ENCODE measurements at regions not wholly inside any gene's neighbourhood (a gene's known extent, or its start where the extent isn't known, plus 50 kb on each side); places are given as distances from the start of the nearest gene placed in this dataset.

- Histone ChIP-seq H3K9me2 (replicated peaks; ENCODE audit: control insufficient read depth, low read length) (no peaks in the 10 kb centered on the region), H3K4me1 (ENCODE audit: control insufficient read depth, low read length) (no peaks in the 10 kb centered on the region), H4K20me1 (ENCODE audit: control insufficient read depth, insufficient read depth, low read depth, low read length) (no peaks in the 10 kb centered on the region), H3K27ac (ENCODE audit: low read depth, low read length) (no peak overlapping the region), H3F3A (ENCODE audit: control insufficient read depth, insufficient read depth) (no peaks in the 10 kb centered on the region), H3K9me3 (ENCODE audit: control insufficient read depth, insufficient read depth, low read length) (no peaks in the 10 kb centered on the region), H3K79me2 (ENCODE audit: control insufficient read depth, low read length) (no peaks in the 10 kb centered on the region), H3K36me3 (ENCODE audit: control insufficient read depth, low read length) (no peaks in the 10 kb centered on the region), H3K27me3 (ENCODE audit: control insufficient read depth, low read length) (no peaks in the 10 kb centered on the region), H3K4me2 (ENCODE audit: low read length) (no peak overlapping the region), H3K4me3 (ENCODE audit: low read length) (no peak overlapping the region)
- TF ChIP-seq EZH2phosphoT487 (IDR thresholded peaks at IDR 0.05; ENCODE audit: borderline replicate concordance, low read length), result no peak
- TF ChIP-seq CTCF (IDR thresholded peaks at IDR 0.05; ENCODE audit: low read depth, low read length, poor library complexity, severe bottlenecking), result no peak
Measured at GRCh38 chr11:90344546-90344945, 121.7 kb upstream of the CHORDC1 start.

- H3K36me3 ChIP-seq (ENCODE audit: control insufficient read depth, low read length), result no peaks in the 10 kb centered on the region
- H3K27ac ChIP-seq (ENCODE audit: low read depth, low read length), result no peak overlapping the region
- H3F3A ChIP-seq (ENCODE audit: control insufficient read depth, insufficient read depth), result no peaks in the 10 kb centered on the region
- no peak overlapping the region for H3K4me3 ChIP-seq (ENCODE audit: low read length)
- H3K9me3 ChIP-seq (ENCODE audit: control insufficient read depth, insufficient read depth, low read length), result no peaks in the 10 kb centered on the region
- H3K79me2 ChIP-seq (ENCODE audit: control insufficient read depth, low read length), result no peaks in the 10 kb centered on the region
- H3K4me2 ChIP-seq (ENCODE audit: low read length), result no peak overlapping the region
- H4K20me1 ChIP-seq (ENCODE audit: control insufficient read depth, insufficient read depth, low read depth, low read length), result no peaks in the 10 kb centered on the region
- no peaks in the 10 kb centered on the region for H3K4me1 ChIP-seq (ENCODE audit: control insufficient read depth, low read length)
- TF ChIP-seq CTCF (IDR thresholded peaks at IDR 0.05; ENCODE audit: low read depth, low read length, poor library complexity, severe bottlenecking) (no peak), EZH2phosphoT487 (IDR thresholded peaks at IDR 0.05; ENCODE audit: borderline replicate concordance, low read length) (no peak)
- H3K27me3 ChIP-seq (ENCODE audit: control insufficient read depth, low read length), result no peaks in the 10 kb centered on the region
- no peaks in the 10 kb centered on the region for H3K9me2 ChIP-seq (replicated peaks; ENCODE audit: control insufficient read depth, low read length)
Measured at GRCh38 chr11:90343673-90344072, 120.8 kb upstream of the CHORDC1 start.

DNA sequence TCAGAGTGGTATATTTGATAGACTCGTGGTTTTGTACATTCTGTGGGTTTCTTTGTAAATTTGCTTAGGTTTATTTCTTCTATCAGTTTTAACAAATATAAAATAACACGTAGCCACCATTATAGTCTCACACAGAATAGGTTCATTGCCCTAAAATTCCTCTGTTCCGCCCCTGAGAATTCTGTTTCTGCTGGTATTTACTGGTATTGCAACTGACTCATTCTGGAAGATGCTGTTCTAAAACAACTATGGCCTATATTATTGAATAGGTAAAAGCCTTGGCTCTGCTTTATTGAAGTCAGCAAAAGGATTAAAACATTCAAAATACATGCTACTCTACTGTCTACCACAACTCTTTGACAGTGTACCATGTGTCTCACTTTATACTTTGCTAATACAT lies 119.1 kb upstream of the CHORDC1 start:
- Histone ChIP-seq H3K9me2 (replicated peaks; ENCODE audit: control insufficient read depth, low read length) (no peaks in the 10 kb centered on the region), H3K4me1 (ENCODE audit: control insufficient read depth, low read length) (no peaks in the 10 kb centered on the region), H3K4me2 (ENCODE audit: low read length) (no peak overlapping the region), H3K27me3 (ENCODE audit: control insufficient read depth, low read length) (no peaks in the 10 kb centered on the region), H3K27ac (ENCODE audit: low read depth, low read length) (no peak overlapping the region), H3K36me3 (ENCODE audit: control insufficient read depth, low read length) (no peaks in the 10 kb centered on the region), H3K79me2 (ENCODE audit: control insufficient read depth, low read length) (no peaks in the 10 kb centered on the region), H3F3A (ENCODE audit: control insufficient read depth, insufficient read depth) (no peaks in the 10 kb centered on the region), H3K4me3 (ENCODE audit: low read length) (no peak overlapping the region), H4K20me1 (ENCODE audit: control insufficient read depth, insufficient read depth, low read depth, low read length) (no peaks in the 10 kb centered on the region), H3K9me3 (ENCODE audit: control insufficient read depth, insufficient read depth, low read length) (no peaks in the 10 kb centered on the region)
- TF ChIP-seq EZH2phosphoT487 (IDR thresholded peaks at IDR 0.05; ENCODE audit: borderline replicate concordance, low read length) (no peak), CTCF (IDR thresholded peaks at IDR 0.05; ENCODE audit: low read depth, low read length, poor library complexity, severe bottlenecking) (no peak)

- Histone ChIP-seq H3K36me3 (ENCODE audit: control insufficient read depth, low read length) (no peaks in the 10 kb centered on the region), H3K9me3 (ENCODE audit: control insufficient read depth, insufficient read depth, low read length) (no peaks in the 10 kb centered on the region), H3K27me3 (ENCODE audit: control insufficient read depth, low read length) (no peaks in the 10 kb centered on the region), H3K4me1 (ENCODE audit: control insufficient read depth, low read length) (no peaks in the 10 kb centered on the region), H3K79me2 (ENCODE audit: control insufficient read depth, low read length) (no peaks in the 10 kb centered on the region), H3K27ac (ENCODE audit: low read depth, low read length) (no peak overlapping the region), H3K4me3 (ENCODE audit: low read length) (no peak overlapping the region), H4K20me1 (ENCODE audit: control insufficient read depth, insufficient read depth, low read depth, low read length) (no peaks in the 10 kb centered on the region), H3K4me2 (ENCODE audit: low read length) (no peak overlapping the region), H3K9me2 (replicated peaks; ENCODE audit: control insufficient read depth, low read length) (no peaks in the 10 kb centered on the region), H3F3A (ENCODE audit: control insufficient read depth, insufficient read depth) (no peaks in the 10 kb centered on the region)
- TF ChIP-seq CTCF (IDR thresholded peaks at IDR 0.05; ENCODE audit: low read depth, low read length, poor library complexity, severe bottlenecking), result no peak
- no peak for TF ChIP-seq EZH2phosphoT487 (IDR thresholded peaks at IDR 0.05; ENCODE audit: borderline replicate concordance, low read length)
Measured at GRCh38 chr11:90332415-90332814, 109.6 kb upstream of the CHORDC1 start.

All from DOHH2 (cell line).